CD4-positive, alpha-beta T cell treated with Interleukin-17A for 4 hours (primary cell): ENCODE measurements at regions not wholly inside any gene's neighbourhood (a gene's known extent, or its start where the extent isn't known, plus 50 kb on each side); places are given as distances from the start of the nearest gene placed in this dataset.

Experiments
- DNase-seq: peaks from one replicate; pipeline ENCODE4 v3.0.0-alpha.2; 2020; ENCODE audit warnings: mixed read lengths

DNA sequence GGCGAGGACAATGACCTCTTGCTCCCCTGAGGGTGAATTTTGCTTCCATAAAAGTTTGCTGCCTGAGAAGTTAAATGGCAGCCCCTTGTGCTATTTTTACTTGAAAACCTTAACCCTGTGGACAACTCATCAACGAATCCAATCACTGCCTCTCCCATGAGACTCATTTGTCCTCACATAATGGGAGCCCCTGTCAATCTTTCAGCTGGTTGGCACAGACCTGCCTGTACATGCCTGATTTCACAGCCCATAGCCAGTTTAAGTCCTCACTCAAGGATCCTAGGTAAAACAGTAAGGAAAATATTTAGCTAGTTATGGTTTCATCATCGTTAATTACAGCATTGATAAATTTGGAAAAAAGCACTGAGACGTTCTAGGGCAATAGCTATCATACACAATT, 207.4 kb downstream of the NHLRC3 start:
- DNase-seq, result no peak

DNA sequence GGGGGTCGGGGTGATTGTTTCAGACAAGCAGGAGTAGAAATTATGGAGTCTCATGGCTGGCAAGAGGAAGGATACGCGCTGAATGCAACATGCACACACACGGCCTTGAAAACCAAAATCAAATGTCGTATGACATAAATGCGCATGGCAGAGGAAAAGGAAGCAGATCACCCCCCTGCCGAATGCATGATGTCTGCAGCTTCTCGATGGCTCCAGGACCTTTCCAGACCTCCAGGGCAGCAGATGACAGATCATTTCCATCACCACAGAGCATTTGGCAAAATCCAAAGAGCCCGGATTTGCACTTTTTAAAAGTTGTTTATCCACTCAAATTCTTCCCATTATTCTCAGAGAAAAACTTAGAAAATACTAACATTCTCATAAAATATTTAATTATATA, 211.7 kb downstream of the NHLRC3 start:
- DNase-seq, result no peak

DNA sequence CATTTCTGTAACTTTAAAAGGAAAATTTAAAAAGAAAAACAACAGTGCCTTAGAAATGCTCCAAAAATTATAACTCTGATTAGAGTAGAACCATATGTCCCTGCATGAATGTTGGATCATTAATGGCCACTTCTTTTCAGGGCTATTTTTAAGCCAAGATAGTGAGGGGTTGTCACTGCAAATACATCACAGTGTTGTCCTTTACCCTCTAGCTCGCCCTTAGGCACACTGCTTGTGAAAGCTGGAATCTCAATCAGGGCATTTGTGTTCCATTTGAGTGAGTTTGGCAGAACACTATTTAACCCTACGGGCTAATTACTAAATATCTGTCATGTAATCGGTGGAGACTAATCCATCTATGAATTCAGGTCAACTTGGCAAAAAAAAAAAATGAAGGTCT, 212.2 kb downstream of the NHLRC3 start:
- DNase-seq, result no peak

DNA sequence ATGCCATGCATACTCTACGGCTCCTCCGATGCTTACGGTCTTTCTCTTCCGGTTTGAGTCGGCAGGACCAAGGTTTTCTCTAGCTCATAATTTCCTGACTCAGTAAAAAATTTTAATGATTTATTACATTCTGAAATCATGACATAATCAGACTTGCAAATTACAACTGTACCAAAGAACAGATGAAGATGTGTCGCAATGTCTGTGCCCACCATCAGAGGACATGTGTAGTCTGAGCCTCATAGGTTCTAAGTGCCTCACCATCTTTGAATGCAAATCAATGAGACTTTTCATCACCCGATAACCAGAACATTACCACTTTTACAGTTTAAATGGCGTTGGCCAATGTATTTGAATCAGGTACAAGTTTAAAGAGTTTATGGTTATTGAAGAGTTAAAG, 213.1 kb downstream of the NHLRC3 start:
- DNase-seq, result no peak

DNA sequence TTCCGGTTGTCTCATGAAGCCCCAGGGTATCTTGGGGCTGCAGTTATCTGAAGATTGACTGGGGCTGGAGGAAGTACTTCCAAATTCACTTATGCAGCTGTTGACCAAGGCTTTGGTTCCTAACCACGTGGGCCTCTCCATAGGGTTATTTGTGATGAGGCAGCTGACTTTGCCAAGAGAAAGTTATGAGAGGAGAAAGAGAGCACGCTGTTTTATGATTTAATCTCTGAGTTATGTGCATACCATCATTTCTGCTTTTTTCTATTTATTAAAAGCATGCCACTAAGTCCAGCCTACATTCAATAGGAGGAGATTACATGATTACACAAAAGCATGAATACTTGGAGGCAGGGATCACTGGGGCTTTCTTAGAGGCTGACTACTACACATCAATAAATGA, 215.5 kb downstream of the NHLRC3 start:
- no peak for DNase-seq

DNA sequence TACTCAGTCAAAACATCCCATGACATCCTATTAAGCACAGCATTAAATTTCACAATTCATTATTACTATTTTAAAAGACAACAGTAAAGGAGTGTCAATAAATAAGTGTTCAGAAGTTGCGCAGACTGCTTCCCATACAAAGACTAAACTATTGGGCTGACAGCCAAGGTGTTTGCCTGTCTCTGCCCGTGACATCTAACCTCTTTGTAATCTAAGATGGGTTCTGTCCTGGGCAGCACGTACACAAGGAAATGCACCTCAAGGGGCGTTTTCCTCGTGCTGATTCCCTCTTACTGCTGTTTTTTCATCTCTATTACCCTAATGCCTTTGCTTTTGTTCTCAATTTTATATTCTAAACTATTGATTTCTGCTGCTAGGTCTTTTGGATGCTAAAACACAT, 216.3 kb downstream of the NHLRC3 start:
- no peak for DNase-seq

DNA sequence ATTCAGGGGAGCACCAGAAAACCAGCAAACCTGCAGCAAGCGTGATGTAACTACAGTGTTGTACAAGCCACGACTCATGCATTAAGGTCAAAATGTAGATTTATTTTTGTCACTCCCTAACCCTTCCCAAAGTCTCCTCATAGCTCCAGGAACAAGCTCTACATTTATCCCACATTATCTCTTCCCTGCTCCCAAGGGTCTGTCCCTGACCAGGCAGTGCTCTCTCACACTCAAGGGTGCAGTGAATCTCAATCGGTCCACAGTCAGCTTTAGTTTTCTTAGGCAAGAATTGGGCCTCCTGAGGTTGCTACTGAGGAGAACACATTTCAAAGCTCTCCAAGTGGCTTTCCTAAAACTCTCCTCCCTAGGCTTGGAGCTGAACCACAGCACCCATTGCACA, 219.4 kb downstream of the NHLRC3 start:
- no peak for DNase-seq

DNA sequence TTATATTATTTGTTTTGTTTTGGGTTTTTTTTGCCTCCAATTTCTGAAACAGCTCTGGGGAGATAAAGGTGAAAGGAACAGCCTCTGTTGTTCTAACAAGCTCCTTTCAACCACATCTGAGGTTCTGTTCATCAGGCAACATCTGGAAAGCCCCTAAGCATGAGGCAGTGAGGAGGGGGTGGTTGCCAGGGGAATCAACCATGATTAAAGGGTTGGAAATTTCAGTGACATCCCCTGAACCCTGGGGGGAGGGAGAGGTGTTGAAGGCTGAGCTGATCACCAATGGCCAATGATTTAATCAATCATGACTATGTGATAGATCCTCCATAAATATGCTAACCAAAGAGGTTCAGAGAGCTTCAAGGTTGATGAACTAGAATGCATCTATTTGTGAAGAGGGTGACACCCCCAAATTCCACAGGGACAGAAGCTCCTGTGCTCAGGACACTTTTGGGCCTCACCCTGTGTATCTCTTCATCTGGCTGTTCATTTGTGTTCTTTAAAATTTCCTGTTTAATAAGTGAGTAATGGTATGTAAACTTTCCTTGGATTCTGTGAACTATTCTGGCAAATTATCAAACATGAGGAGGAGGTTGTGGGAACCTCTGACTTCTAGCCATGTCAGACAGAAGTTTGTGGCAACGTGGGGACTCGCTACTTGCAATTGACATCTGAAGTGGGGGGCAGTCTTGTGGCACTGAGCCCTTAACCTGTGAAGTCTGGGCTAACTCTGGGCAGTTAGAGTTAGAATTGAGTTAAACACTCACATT, 221.3 kb downstream of the NHLRC3 start:
- no peak for DNase-seq

DNA sequence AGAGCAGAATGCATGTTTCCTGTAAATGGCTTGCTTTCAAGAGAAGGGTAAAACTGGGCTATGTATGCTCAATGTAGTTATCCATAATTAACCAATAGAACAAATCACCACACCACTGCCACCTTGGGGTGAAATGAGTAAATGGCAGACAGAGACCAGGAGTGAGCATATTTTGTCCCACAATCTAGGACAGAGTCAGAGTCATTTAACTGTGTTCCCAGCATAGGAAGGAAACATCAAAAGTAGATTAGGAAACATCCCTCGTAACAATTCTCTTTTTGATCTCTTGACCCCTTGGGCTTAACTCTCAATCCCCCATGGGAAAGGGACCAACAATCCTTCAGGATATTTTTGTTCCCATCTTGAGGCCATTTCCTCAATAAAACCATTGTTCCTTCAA, 224.8 kb downstream of the NHLRC3 start:
- DNase-seq, result peak; percentile 6

DNA sequence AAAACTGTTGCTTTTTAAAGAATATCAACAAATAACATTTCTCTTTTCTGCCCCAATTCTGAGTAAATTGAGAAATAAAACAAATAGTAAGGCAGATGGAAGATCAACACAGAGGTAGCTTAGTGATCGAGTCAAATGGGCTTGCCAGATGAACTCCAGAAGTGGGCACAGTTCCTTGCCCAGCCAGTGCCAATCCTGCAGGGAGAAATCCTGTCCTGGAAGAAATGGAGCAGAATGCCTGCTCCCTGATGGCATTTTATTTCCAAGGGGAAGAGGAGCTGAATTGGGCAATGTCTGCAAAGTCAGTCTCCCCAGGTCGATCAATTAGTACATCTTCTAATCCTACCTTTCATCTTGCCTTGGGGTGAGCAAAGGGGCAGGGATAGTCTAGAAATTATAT, 225.3 kb downstream of the NHLRC3 start:
- no peak for DNase-seq

DNA sequence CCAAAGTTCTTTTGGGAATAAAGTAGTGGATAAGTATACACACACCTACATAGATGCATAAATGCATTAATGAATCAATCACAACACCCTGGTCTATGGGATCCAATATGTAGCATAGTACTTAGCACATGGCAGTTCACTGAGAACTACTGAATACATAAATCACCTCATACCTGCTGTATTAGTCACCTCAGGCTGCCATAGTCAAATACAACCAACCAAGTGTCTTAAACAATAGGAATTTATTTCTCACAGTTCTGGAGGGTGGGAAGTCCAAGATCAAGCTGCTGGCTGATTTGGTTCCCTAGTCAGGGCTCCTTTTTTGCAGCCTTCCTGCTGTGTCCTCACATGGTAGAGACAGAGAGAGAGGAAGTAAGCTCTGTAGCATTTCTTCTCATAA, 228.2 kb downstream of the NHLRC3 start:
- no peak for DNase-seq

DNA sequence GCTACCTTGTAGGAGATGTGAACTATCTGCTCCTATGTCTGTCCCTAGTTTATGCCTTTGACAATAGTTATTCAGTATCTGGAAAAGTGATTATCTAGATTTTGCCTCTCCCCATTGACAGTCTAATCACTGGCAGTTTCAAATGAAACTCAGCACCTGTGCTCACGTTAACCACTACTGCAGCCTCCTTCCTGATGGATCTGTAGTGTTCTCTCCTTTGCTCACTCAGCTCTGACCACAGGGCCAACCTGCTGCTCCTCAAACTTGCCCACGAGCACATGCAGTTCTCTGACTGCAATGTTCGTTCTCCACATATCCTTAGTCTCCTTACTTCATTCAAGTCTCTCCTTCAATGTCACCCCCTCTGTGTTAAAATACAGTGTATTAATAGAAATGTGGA, 230.1 kb downstream of the NHLRC3 start:
- DNase-seq, result no peak

DNA sequence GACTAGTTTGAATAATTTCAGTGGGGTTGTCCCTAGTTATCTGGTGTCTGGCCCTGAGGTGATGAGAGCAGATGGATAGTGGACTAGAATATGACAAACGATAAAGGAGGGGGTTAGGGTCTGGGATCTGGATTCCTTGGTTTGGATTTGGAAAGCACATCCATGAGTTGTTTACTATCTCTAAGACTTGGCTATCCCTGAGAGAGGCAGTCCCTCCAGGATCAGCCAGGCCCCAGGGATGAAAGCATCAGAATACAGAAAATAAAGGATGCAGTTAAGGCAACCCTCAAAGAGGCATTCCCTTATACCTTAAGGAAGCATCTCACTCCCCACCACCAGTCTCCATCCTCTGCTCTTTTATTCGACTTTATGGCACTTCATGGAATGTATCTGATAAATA, 230.7 kb downstream of the NHLRC3 start:
- no peak for DNase-seq

DNA sequence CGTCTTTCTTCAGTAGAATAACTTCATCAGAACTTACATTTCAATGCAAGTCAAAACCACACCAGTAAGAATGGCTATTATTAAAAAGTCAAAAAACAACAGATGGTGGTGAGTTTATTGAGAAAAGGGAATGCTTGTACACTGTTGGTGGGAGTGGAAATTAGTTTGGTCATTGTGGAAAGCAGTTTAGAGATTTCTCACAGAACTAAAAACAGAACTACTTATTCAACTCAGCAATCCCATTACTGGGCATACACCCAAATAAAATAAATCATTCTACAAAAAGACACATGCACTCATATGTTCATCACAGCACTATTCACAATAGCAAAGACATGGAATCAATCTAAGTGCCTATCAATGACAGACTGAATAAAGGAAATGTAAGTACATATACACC, 231.2 kb downstream of the NHLRC3 start:
- no peak for DNase-seq

DNA sequence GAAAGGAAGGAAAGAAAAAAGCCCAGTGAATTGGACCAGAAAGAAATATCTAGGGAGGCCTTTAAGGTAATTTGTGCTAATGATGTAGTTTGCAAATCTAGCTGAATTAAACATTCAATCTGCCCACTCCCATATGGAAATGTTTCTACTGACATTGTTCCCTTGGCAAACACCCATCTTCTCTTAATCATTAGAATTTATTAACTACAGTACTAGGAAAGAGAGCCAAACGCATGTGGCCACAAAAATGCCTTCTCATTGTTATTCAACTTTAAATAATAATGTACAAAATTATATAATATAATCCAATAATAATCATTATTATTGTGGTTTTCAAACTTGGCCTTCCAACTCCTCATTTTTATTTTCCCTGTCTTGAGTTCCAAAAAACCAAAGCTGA, 234.7 kb downstream of the NHLRC3 start:
- DNase-seq, result no peak

DNA sequence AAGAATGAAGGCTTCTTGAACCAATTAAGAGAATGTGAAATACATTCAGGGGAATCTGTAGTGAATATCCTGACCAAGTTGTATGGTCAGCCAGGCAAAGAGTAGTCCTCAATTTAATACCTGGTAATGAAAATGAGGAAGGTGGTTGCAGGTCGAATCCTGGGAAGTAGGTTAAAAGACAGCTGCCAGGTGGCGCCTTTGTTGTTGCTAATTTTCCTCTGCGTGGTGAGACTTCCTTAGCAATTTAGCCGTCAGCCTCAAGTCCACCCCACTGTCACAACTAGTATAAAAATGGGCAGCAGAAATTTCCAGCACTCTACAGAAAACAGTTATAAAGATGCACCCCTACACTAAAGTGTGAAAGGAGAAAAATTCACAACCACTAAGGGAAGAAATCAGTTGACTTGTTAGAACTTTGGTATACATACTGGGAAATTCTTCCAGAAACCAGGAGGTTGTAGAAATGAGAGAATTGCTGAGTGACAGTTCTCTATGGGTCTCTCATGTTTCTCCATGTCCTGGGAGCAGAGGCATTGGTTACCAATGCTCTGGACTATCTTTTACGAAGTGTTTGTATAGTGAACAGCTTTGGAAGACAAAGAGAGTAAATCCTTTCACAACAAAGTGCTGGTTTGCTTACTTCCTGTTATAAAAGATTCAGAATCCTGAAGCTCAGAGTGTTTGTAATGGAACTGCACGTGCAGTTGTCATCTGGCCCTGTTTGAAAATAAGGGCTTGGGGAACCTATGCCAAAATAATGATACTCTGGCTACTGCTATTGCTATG, 235.9 kb downstream of the NHLRC3 start:
- no peak for DNase-seq

DNA sequence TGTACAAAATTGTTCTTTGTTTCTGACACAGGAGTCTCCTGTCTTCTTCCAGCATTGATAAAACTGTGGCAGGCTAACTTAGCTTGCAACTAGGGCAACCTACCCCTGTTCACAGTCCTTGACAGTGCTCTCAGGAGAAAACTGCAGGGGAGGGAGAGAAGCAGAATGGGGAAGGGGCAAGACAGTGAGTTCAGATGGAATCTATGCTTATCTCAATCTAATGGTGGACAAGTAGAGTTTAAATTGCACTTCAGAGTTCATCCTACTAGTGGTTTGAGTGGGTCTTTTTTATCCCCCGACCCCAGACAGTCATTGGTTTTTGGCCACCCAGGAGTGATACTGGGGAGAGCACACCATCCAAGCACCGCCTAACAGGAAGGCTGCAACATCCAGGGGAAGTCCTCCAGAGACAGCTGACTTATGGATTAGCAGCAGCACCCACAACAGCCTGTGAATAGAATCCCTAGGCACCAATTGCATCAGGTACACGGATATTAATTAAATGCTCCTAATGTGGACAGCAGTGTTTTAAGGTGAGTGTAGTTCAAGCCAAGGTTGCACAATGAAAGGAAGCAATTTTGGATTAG, 236.6 kb downstream of the NHLRC3 start:
- no peak for DNase-seq

DNA sequence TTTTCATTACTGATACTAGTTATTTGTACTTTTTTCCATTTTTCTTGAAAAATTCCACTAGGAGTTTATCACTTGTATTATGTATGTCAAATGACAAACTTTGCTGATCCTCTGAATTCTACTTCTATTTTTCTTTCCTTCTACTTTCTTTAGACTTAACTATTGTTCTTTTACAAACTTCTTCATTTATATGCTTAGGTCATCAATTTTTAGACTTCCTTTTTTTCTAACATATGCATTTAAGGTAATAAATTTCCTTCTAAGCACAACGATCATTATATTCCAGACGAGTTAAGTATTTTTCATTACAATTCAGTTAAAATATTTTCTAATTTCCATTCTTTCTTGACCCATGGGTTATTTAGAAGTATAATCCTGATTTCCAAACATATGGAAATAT, 240.8 kb downstream of the NHLRC3 start:
- DNase-seq, result no peak

DNA sequence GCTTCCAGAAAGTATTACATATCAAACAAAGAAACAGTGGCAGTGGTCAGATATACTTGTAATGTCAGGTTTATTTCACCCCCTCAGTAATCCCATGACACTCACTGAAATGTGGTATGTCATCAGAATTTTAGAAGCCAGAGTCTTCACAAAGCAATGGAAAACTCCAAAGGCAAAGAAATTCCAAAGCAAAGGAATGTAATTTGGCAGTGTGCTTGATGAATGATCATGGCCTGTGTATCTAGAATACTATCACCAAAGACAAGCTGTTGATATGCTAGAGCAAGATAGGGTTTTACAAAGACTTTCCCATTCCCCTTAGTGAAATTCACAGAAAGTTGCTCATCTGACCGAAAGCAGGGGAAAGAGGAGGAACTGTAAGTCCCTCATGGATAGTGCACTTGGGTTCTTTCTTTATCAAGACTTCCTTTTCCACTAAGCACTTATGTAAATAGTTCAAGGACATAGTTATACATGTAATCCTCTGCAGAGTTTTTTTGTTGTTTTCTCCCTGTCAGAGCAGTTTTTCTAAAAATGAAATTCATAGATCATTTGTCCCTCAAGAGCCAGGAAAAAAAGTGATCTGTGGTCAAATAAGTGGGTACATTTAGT, 243.4 kb downstream of the NHLRC3 start:
- no peak for DNase-seq

DNA sequence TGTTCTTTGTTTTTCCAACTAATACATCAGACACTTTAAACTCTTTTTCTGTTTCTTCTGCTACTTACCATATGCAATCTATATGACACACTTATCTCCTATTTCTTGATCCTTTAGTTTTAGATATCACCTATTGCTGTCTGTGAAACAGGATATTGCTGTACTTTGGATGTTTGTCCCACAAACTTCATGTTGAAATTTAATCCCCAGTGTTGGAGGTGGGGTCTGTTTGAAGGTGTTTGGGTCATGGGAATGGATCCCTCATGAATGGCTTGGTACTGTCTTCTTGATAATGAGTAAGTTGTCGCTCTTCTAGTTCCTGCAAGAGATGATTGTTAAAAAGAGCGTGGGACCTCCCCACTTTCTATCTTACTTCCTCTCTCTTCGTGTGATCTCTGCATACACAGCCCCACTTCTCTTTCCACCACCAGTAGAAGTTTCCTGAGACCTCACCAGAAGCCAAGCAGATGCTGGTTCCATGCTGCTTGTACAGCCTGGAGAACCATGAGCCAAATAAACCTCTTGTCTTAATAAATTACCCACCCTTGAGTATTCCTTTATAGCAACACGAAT, 244.2 kb downstream of the NHLRC3 start:
- no peak for DNase-seq

DNA sequence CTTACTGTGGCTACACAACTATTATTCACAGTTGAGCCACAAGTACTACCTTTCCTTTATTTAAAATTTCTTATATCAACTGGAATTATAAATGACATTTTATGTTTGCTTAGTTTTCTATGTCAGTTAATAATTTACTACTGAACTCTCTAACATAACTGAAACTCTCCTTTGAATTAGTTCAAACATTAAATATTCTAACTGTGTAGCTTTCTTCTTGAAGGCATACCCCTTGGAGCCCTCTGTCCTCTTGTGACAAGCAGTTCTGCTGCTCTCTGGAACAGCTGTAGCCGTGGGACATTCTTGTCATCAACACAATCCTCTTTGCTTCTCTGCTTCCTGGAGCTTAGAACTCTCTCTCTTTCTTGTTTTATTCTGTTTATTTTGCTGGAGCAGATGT, 244.8 kb downstream of the NHLRC3 start:
- DNase-seq, result no peak

DNA sequence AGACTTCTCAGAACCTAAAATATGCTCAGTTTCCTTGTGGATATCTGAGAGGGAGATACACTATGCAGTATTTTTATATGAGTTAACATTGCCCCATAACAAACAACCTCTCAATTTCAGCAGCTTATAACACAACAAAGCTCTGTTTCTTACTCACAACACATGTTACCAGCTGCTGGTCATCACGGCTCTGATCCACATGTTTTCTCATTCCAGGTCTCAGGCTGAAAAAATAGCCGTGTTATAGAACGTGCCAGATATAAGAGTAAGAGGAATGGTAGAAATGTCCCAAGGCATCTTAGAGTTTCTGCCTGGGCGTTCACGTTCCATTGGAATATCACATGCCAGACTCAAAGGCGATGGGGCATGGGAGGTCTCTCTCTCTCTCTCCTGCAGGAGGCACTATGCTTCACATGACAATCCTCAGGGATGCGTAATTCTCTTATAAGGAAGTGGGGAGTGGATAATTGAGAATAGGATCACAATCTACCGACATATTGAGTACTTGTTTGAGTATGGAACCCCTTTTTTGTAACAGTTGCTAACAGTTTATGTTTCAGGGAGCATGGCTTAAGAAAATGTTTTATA, 246.6 kb downstream of the NHLRC3 start:
- no peak for DNase-seq
